SK-N-MC (cell line): ENCODE measurements at regions not wholly inside any gene's neighbourhood (a gene's known extent, or its start where the extent isn't known, plus 50 kb on each side); places are given as distances from the start of the nearest gene placed in this dataset.
"Not testable (repeated sequence)": the region's sequence is repeated elsewhere in the genome, so short reads cannot be mapped to it uniquely, and the experiment has no call there.

Source experiments
- EZH2 ChIP-seq: fragments of 200-600 bp; sonication (generic); IDR thresholded peaks from one replicate; pipeline ENCODE4 v1.6.1; 2017; ENCODE audit warnings: antibody characterized with exemption
- POLR2AphosphoS5 ChIP-seq: IDR thresholded peaks from 2 replicates; pipeline ENCODE4 v1.6.1; 2012; ENCODE audit warnings: mild to moderate bottlenecking, low read depth, low read length, borderline replicate concordance

DNA sequence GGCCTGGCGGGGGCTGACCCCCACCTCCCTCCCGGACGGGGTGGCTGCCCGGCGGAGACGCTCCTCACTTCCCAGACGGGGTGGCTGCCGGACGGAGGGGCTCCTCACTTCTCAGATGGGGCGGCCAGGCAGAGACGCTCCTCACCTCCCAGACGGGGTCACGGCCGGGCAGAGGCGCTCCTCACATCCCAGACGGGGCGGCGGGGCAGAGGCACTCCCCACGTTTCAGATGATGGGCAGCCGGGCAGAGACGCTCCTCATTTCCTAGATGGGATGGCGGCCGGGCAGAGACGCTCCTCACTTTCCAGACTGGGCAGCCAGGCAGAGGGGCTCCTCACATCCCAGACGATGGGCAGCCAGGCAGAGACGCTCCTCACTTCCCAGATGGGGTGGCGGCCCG lies 149.3 kb upstream of the CCZ1B start:
- TF ChIP-seq EZH2, POLR2AphosphoS5: not testable (repeated sequence)
